Activated naive CD8-positive, alpha-beta T cell treated with anti-CD3 and anti-CD28 coated beads, Interleukin-2, amount 50 U/mL, for 16 hours (primary cell): ENCODE measurements at regions not wholly inside any gene's neighbourhood (a gene's known extent, or its start where the extent isn't known, plus 50 kb on each side); places are given as distances from the start of the nearest gene placed in this dataset.
"Not testable (repeated sequence)": the region's sequence is repeated elsewhere in the genome, so short reads cannot be mapped to it uniquely, and the experiment has no call there.

Experiments
- DNase-seq: peaks from one replicate; pipeline ENCODE4 v3.0.0-alpha.2; 2020; ENCODE audit warnings: low read depth, low spot score

DNA sequence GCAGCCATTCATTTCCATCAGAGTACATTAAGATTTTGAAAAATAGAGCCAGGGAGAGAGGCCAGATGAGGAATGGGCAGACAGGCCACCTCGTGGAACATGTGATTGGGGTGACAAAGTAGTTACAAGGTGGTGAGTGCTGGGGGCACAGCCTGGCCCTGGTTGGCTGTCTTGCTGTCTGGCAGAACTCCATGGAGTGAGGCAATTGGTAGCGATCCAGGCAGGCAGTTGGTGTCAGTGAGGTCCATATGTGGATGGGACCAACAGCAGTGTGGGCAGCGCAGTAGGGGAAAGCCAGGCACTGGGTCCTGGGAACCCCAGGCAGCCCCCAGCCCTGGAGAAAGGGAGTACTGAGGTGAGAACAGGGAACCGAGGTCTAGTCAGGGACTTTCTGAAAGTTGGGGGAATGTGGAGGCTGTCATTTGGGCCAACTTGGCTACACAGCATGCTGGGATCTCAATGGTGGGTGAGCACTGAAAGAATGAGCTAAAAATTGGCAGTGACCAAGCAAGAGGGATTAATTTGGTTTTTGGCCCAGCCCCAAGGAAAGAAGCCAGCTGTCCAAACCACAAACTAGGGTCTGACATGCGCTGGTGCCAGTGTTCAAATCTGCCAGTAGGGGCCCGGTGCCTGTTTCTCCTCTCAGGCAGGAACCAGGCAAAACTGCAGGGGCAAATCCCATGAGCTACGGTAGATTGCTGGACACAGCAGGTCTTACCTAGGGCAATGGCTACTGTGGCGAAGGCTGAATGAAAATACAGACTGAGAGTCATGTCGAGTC, 61.4 kb upstream of the E2F3 start:
- DNase-seq, result no peak

GRCh38 chr6:20341096-20341495, 60.6 kb upstream of the E2F3 start:
- no peak for DNase-seq

DNA sequence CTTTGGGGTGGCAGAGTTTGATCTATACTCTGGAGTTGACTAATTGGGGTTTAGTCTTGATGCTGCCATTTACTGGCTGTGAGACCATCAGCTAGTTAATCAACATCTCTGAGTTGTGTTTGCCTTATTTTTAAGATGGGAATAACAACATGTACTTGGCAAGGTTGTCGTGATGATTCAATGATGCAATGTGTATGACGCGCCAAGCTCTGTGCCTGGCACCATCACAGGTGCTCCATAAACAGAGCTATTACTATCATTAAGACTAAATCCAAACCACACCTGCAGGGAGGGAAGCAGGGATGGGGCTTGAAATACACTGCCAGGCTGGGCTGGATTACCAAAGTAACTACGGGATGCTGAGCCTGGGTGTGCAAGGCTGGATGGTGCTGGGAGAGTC, 60.1 kb upstream of the E2F3 start:
- DNase-seq, result no peak

- not testable (repeated sequence) for DNase-seq
Observed at GRCh38 chr6:20346948-20347347, 54.7 kb upstream of the E2F3 start.

DNA sequence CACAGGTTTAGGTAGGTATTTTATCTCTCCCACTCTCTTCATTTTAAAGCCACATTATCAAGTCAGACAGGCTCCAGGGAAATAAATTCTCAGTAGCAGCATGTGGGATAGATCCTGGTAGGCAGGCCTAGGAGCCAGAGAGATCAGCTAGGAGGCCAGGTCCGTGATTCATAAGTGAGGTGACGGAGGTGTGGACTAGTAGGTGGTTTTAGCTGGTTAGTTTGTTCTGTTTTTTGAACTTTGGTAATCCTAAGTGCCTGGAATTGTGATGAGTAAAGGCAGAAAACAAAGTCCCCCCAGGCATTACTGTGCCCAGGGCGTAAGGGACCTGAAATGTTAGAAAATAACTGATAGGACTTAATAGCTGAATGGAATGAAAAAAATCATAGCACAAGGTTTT, 53.6 kb upstream of the E2F3 start:
- no peak for DNase-seq

- DNase-seq, result no peak
Observed at GRCh38 chr6:20349225-20349624, 52.5 kb upstream of the E2F3 start.

DNA sequence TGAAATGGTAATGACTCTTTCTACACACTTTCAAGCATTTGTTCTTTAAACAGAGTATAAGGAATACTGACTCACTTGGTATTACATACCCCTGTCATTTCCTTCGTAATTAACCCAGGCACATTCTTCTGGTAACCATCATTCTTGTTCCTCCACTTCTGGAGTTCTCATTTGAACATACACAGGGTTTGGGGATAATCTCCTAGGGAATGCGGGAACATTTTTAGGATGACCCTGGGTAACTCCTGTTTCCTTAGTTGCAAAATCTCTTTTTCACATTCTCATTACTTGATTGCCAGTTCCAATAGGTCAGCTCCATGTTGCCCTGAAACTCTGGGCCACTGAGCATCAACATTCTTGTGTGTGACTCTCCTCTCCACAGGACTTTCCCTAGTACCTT, 51.5 kb upstream of the E2F3 start:
- no peak for DNase-seq

GRCh38 chr6:20351534-20351933, 50.1 kb upstream of the E2F3 start:
- DNase-seq, result no peak
